NCI-H226 (cell line): ENCODE measurements at regions not wholly inside any gene's neighbourhood (a gene's known extent, or its start where the extent isn't known, plus 50 kb on each side); places are given as distances from the start of the nearest gene placed in this dataset.

Experiments
- DNase-seq: peaks from one replicate; pipeline ENCODE4 v3.0.0-alpha.2; 2015

DNA sequence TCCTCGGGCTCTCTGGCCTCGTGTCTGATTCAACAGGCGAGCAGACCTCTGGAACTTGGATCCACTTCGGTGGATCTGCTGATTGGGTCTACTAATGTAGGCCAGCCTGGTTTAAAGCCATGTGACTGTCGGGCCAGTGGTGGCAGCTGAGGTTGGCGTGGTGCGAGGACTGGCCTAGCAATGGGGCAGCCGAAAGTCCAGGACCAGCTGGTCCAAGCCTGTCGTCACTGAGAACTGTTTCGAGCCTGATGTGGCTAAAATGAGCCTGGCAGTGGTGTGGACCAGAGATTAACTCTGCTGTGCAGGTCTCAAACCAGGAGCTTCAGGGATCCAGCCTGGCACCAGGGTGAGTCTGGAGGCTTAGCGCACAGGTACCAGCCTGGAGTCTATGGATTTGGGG, 56.4 kb upstream of the ROBO1 start:
- no peak for DNase-seq

DNA sequence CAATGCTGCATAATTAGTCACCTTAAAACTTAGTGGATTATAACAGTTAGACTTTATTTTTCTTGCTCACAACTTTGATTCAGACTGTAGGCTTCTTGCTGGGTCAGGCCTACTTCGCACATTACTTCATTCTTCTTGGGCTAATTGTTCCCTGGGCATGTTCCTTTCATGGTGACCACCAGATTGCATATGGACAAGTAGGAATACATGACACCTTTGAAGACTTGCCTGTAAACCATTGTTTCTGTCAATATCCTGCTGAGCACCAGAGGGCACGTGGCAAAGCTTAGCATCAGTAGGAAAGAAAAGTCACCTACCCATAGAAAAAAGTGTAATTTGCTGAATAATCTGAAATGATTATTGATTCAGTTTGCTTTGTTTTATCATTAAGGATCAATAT, 54.3 kb upstream of the ROBO1 start:
- DNase-seq: no peak

DNA sequence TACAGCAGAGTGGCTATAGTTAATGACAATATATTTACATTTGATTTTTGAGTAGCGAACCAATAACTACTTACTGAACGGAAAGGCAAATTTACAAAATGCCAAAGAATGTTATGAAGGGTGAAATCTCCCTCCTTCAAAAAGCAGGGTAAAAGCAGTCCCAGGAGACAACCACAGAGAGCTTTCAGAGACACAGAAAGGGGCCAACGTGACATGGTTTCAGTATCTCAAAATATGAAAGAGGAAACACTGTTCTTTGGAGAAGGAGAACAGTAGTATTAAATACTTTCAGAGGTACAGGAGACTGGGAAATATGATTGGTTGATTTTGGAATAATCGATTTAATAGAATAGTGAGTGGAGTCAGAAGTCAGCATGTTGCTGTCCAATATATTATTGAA, 52.3 kb upstream of the ROBO1 start:
- DNase-seq: no peak

DNA sequence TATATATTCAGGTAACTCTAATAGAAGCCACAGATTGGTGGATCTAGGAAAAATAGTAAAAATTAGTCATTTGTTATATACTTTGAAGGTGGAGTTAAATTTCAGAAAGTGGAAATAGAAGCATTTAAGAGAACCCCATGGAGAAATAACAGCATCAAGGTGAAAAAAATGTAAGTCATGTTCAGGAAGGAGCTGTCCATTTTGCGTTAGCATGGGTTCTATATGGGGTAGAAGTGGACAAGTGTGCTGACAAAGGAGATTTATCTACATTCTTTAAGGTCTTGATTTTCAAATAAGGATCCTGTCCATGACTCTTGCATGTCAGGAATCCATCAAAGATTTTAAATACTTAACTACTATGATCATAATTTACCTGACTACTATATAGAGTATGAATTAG, 50.2 kb upstream of the ROBO1 start:
- no peak for DNase-seq
